Mesenchymal stem cell (in vitro differentiated cells and primary cell): ENCODE measurements at regions not wholly inside any gene's neighbourhood (a gene's known extent, or its start where the extent isn't known, plus 50 kb on each side); places are given as distances from the start of the nearest gene placed in this dataset.

ENCODE experiments used
- DNase-seq: peaks from one replicate; pipeline ENCODE4 v3.0.0-alpha.2; 2013
- H2AFZ ChIP-seq: one replicate; pipeline ENCODE4 v1.6.1; 2013; ENCODE audit warnings: low read depth, mild to moderate bottlenecking, control low read depth, inconsistent platforms, low read length, moderate library complexity
- H2AK5ac ChIP-seq: 2 replicates; pipeline ENCODE4 v1.6.1; 2013; ENCODE audit warnings: low read length, moderate library complexity, mild to moderate bottlenecking, inconsistent platforms; ENCODE audit not compliant: severe bottlenecking
- H2BK120ac ChIP-seq: one replicate; pipeline ENCODE4 v1.6.1; 2013; ENCODE audit warnings: low read depth, mild to moderate bottlenecking, inconsistent platforms, low read length, moderate library complexity
- H2BK12ac ChIP-seq, 2 experiments: one replicate each; pipeline ENCODE4 v1.6.1; 2013; ENCODE audit warnings: inconsistent platforms in 2 of 2, low read length in 2 of 2, mild to moderate bottlenecking in 2 of 2, moderate library complexity in 2 of 2, control low read depth in 1 of 2
- H2BK15ac ChIP-seq: one replicate; pipeline ENCODE4 v1.6.1; 2013; ENCODE audit warnings: mild to moderate bottlenecking, low read depth, inconsistent platforms; ENCODE audit not compliant: poor library complexity, severe bottlenecking
- H2BK5ac ChIP-seq: 2 replicates; pipeline ENCODE4 v1.6.1; 2013; ENCODE audit warnings: low read depth, mild to moderate bottlenecking, low read length, control low read depth, inconsistent platforms; ENCODE audit not compliant: poor library complexity, severe bottlenecking
- H3K14ac ChIP-seq, 2 experiments: one replicate each; pipeline ENCODE4 v1.6.1; 2013; ENCODE audit warnings: inconsistent platforms in 2 of 2, low read length in 2 of 2, control low read depth in 1 of 2, mild to moderate bottlenecking in 1 of 2, moderate library complexity in 1 of 2
- H3K18ac ChIP-seq, 2 experiments: one replicate each; pipeline ENCODE4 v1.6.1; 2013; ENCODE audit warnings: inconsistent platforms in 2 of 2, low read length in 2 of 2, control low read depth in 1 of 2, low read depth in 1 of 2, mild to moderate bottlenecking in 1 of 2
- H3K23ac ChIP-seq, 2 experiments: one replicate each; pipeline ENCODE4 v1.6.1; 2013; ENCODE audit warnings: inconsistent platforms in 2 of 2, low read length in 2 of 2, mild to moderate bottlenecking in 2 of 2, moderate library complexity in 2 of 2, control low read depth in 1 of 2
- H3K27ac ChIP-seq: 2 replicates; pipeline ENCODE4 v1.5.1; 2013; ENCODE audit warnings: mild to moderate bottlenecking, moderate library complexity, low read length, control low read depth, inconsistent platforms; ENCODE audit not compliant: poor library complexity, severe bottlenecking
- H3K27me3 ChIP-seq, 2 experiments: 2 replicates each; pipeline versions ENCODE4 v1.6.1 to v1.7.0; 2013; ENCODE audit warnings: low read length in 2 of 2, mild to moderate bottlenecking in 2 of 2, moderate library complexity in 2 of 2, control low read depth in 1 of 2, inconsistent platforms in 1 of 2; ENCODE audit not compliant: control insufficient read depth in 1 of 2, insufficient read depth in 1 of 2
- H3K36me3 ChIP-seq, 2 experiments: 2 replicates each; pipeline versions ENCODE4 v1.6.1 to v1.7.0; 2013; ENCODE audit warnings: low read length in 2 of 2, control low read depth in 1 of 2, inconsistent platforms in 1 of 2, low read depth in 1 of 2, mild to moderate bottlenecking in 1 of 2; ENCODE audit not compliant: insufficient read depth in 2 of 2, control insufficient read depth in 1 of 2
- H3K4ac ChIP-seq, 2 experiments: one replicate each; pipeline ENCODE4 v1.6.1; 2013; ENCODE audit warnings: inconsistent platforms in 2 of 2, low read length in 2 of 2, mild to moderate bottlenecking in 2 of 2, moderate library complexity in 2 of 2, control low read depth in 1 of 2, low read depth in 1 of 2
- H3K4me1 ChIP-seq: 2 replicates; pipeline ENCODE4 v1.6.1; 2013; ENCODE audit warnings: low read depth, low read length, control low read depth; ENCODE audit not compliant: control insufficient read depth, insufficient read depth
- H3K4me2 ChIP-seq: 2 replicates; pipeline ENCODE4 v1.6.1; 2013; ENCODE audit warnings: low read length, mild to moderate bottlenecking, inconsistent platforms; ENCODE audit not compliant: poor library complexity, severe bottlenecking
- H3K4me3 ChIP-seq, 2 experiments: 2 replicates each; pipeline versions ENCODE4 v1.5.1 to v1.7.0; 2013; ENCODE audit warnings: low read length in 2 of 2, mild to moderate bottlenecking in 2 of 2, control low read depth in 1 of 2, low read depth in 1 of 2; ENCODE audit not compliant: insufficient read depth in 1 of 2
- H3K79me1 ChIP-seq: replicated peaks from 2 replicates; pipeline ENCODE4 v1.6.1; 2013; ENCODE audit warnings: mild to moderate bottlenecking, control low read depth, low read length, inconsistent platforms; ENCODE audit not compliant: poor library complexity, severe bottlenecking
- H3K9ac ChIP-seq: 2 replicates; pipeline ENCODE4 v1.7.0; 2013; ENCODE audit warnings: mild to moderate bottlenecking, low read length, moderate library complexity
- H3K9me3 ChIP-seq: 2 replicates; pipeline ENCODE4 v1.7.0; 2013; ENCODE audit warnings: mild to moderate bottlenecking, low read length; ENCODE audit not compliant: control insufficient read depth
- H4K8ac ChIP-seq: one replicate; pipeline ENCODE4 v1.6.1; 2013; ENCODE audit warnings: inconsistent platforms, mild to moderate bottlenecking, low read length, moderate library complexity
- H4K91ac ChIP-seq: one replicate; pipeline ENCODE4 v1.6.1; 2013; ENCODE audit warnings: mild to moderate bottlenecking, low read length, inconsistent platforms
- WGBS: methylation state at CpG from one replicate; pipeline ENCODE4 v1.1.7; 2013; ENCODE audit warnings: mixed read lengths; 5-methylcytosine and 5-hydroxymethylcytosine counted together

GRCh38 chr12:77667101-77667500 lies 163.6 kb upstream of the NAV3 start:
- H3K4me1 ChIP-seq, result peaks cover 8% of the 10 kb centered on the region
- H3K23ac ChIP-seq, result no peak overlapping the region
- DNase-seq, result no peak
- no peaks in the 10 kb centered on the region for H3K9me3 ChIP-seq
- H3K79me1 ChIP-seq, result no peaks in the 10 kb centered on the region
- H3K4me2 ChIP-seq, result peak overlapping the region; percentile 0
- H3K18ac ChIP-seq, result no peak overlapping the region
- WGBS, result 88% methylated on average over 6 of the region's 6 CpGs
- no peaks in the 10 kb centered on the region for H3K27me3 ChIP-seq
- no peak overlapping the region for H3K9ac ChIP-seq
- H3K4ac ChIP-seq, result peak overlapping the region in 1 of 2 experiments; percentile 51
- H2BK120ac ChIP-seq, result no peak overlapping the region
- no peak overlapping the region for H2BK12ac ChIP-seq
- peak overlapping the region; percentile 97 for H2BK5ac ChIP-seq
- no peak overlapping the region for H4K8ac ChIP-seq
- peak overlapping the region; percentile 67 for H2AK5ac ChIP-seq
- H3K27ac ChIP-seq, result peak overlapping the region; percentile 98
- H3K36me3 ChIP-seq, result no peaks in the 10 kb centered on the region
- H3K14ac ChIP-seq, result peak overlapping the region in 1 of 2 experiments; percentile 29
- no peak overlapping the region for H2AFZ ChIP-seq
- H4K91ac ChIP-seq, result no peak overlapping the region
- no peak overlapping the region for H3K4me3 ChIP-seq
- no peak overlapping the region for H2BK15ac ChIP-seq

- no peak for DNase-seq
- no peak overlapping the region for H3K14ac ChIP-seq
- H2BK15ac ChIP-seq, result no peak overlapping the region
- H2BK5ac ChIP-seq, result no peak overlapping the region
- no peak overlapping the region for H4K8ac ChIP-seq
- no peak overlapping the region for H2BK12ac ChIP-seq
- H3K4me1 ChIP-seq, result peaks cover 2% of the 10 kb centered on the region
- no peak overlapping the region for H2AK5ac ChIP-seq
- no peak overlapping the region for H2BK120ac ChIP-seq
- no peak overlapping the region for H4K91ac ChIP-seq
- no peaks in the 10 kb centered on the region for H3K9me3 ChIP-seq
- no peak overlapping the region for H3K4me3 ChIP-seq
- no peak overlapping the region for H3K9ac ChIP-seq
- H3K36me3 ChIP-seq, result no peaks in the 10 kb centered on the region
- H2AFZ ChIP-seq, result no peak overlapping the region
- H3K4me2 ChIP-seq, result no peak overlapping the region
- no peaks in the 10 kb centered on the region for H3K79me1 ChIP-seq
- no peak overlapping the region for H3K23ac ChIP-seq
- no peaks in the 10 kb centered on the region for H3K27me3 ChIP-seq
- no peak overlapping the region for H3K27ac ChIP-seq
- no peak overlapping the region for H3K4ac ChIP-seq
- no peak overlapping the region for H3K18ac ChIP-seq
Observed at GRCh38 chr12:77648716-77649115, 182.0 kb upstream of the NAV3 start.

- Histone ChIP-seq H2BK15ac (no peak overlapping the region), H4K8ac (no peak overlapping the region), H3K4me3 (no peak overlapping the region), H2AK5ac (peak overlapping the region; percentile 81), H3K9me3 (no peaks in the 10 kb centered on the region), H3K79me1 (no peaks in the 10 kb centered on the region), H3K4me1 (peaks cover 2% of the 10 kb centered on the region), H3K14ac (no peak overlapping the region), H3K4ac (no peak overlapping the region), H3K18ac (no peak overlapping the region), H4K91ac (no peak overlapping the region), H2BK5ac (no peak overlapping the region), H3K23ac (no peak overlapping the region), H3K27me3 (no peaks in the 10 kb centered on the region), H2BK120ac (no peak overlapping the region), H3K4me2 (no peak overlapping the region), H3K27ac (no peak overlapping the region), H2BK12ac (no peak overlapping the region), H2AFZ (no peak overlapping the region), H3K9ac (no peak overlapping the region), H3K36me3 (no peaks in the 10 kb centered on the region)
- DNase-seq, result no peak
- 62% methylated on average over 4 of the region's 5 CpGs for WGBS
Observed at GRCh38 chr12:77645966-77646598, 184.6 kb upstream of the NAV3 start.

- no peak overlapping the region for H2BK120ac ChIP-seq
- no peaks in the 10 kb centered on the region for H3K27me3 ChIP-seq
- no peak overlapping the region for H2BK12ac ChIP-seq
- peaks cover 2% of the 10 kb centered on the region for H3K4me1 ChIP-seq
- no peak overlapping the region for H3K23ac ChIP-seq
- no peak overlapping the region for H3K27ac ChIP-seq
- no peak overlapping the region for H2AFZ ChIP-seq
- no peak overlapping the region for H3K9ac ChIP-seq
- no peak overlapping the region for H3K18ac ChIP-seq
- H3K9me3 ChIP-seq, result no peaks in the 10 kb centered on the region
- H2BK5ac ChIP-seq, result no peak overlapping the region
- no peaks in the 10 kb centered on the region for H3K36me3 ChIP-seq
- H3K4me3 ChIP-seq, result no peak overlapping the region
- H2AK5ac ChIP-seq, result no peak overlapping the region
- DNase-seq, result no peak
- H2BK15ac ChIP-seq, result no peak overlapping the region
- no peak overlapping the region for H4K91ac ChIP-seq
- H3K4me2 ChIP-seq, result no peak overlapping the region
- no peak overlapping the region for H3K14ac ChIP-seq
- H4K8ac ChIP-seq, result no peak overlapping the region
- no peaks in the 10 kb centered on the region for H3K79me1 ChIP-seq
- H3K4ac ChIP-seq, result no peak overlapping the region
- 45% methylated on average over 3 of the region's 3 CpGs for WGBS
Observed at GRCh38 chr12:77644915-77645605, 185.6 kb upstream of the NAV3 start.
